NB4 (cell line): ENCODE measurements at regions not wholly inside any gene's neighbourhood (a gene's known extent, or its start where the extent isn't known, plus 50 kb on each side); places are given as distances from the start of the nearest gene placed in this dataset.

Experiments used
- CTCF ChIP-seq: IDR thresholded peaks from one replicate; pipeline ENCODE4 v1.5.1; 2012; ENCODE audit warnings: low read depth, low read length
- MAX ChIP-seq: IDR thresholded peaks from 2 replicates; pipeline ENCODE4 v1.6.1; 2011; ENCODE audit warnings: low read depth, low read length
- MYC ChIP-seq: IDR thresholded peaks from 2 replicates; pipeline ENCODE4 v1.6.1; 2011; ENCODE audit warnings: low read depth, low read length
- POLR2A ChIP-seq: IDR thresholded peaks from 2 replicates; pipeline ENCODE4 v1.6.1; 2011; ENCODE audit warnings: mild to moderate bottlenecking; ENCODE audit not compliant: insufficient read length; ENCODE audit errors: extremely low read depth

- TF ChIP-seq CTCF (no peak), POLR2A (no peak), MYC (no peak), MAX (no peak)
These were observed 1220.5 kb downstream of the PCDH18 start for GRCh38 chr4:136311774-136312173.
